HG03066 (cell line): ENCODE measurements at regions not wholly inside any gene's neighbourhood (a gene's known extent, or its start where the extent isn't known, plus 50 kb on each side); places are given as distances from the start of the nearest gene placed in this dataset.
"Not testable (repeated sequence)": the region's sequence is repeated elsewhere in the genome, so short reads cannot be mapped to it uniquely, and the experiment has no call there.

ENCODE experiments used
- ATAC-seq: cut with Tn5 transposase; IDR thresholded peaks from one replicate; pipeline ENCODE4 v1.9.1; 2021; ENCODE audit warnings: low read depth; ENCODE audit not compliant: unreplicated experiment

- ATAC-seq: no peak
These were observed 55.1 kb downstream of the CYCS start for GRCh38 chr7:25069900-25070443.

GRCh38 chr7:25068502-25069213, 56.4 kb downstream of the CYCS start:
- no peak for ATAC-seq

GRCh38 chr7:25067726-25068501, 57.1 kb downstream of the CYCS start:
- no peak for ATAC-seq

- no peak for ATAC-seq
These were observed 58.8 kb downstream of the CYCS start for GRCh38 chr7:25066253-25066652.

- no peak for ATAC-seq
These were observed 62.7 kb downstream of the CYCS start for GRCh38 chr7:25062380-25062779.

- ATAC-seq: no peak
These were observed 64.5 kb downstream of the CYCS start for GRCh38 chr7:25060487-25061055.

- no peak for ATAC-seq
These were observed 65.5 kb downstream of the CYCS start for GRCh38 chr7:25059576-25059975.

- ATAC-seq: no peak
These were observed 68.7 kb downstream of the CYCS start for GRCh38 chr7:25056368-25056767.

- ATAC-seq: no peak
These were observed 69.4 kb downstream of the CYCS start for GRCh38 chr7:25055520-25056220.

GRCh38 chr7:25054819-25055519, 70.1 kb downstream of the CYCS start:
- no peak for ATAC-seq

GRCh38 chr7:25050223-25050622, 70.2 kb upstream of the OSBPL3 start:
- no peak for ATAC-seq

GRCh38 chr7:25048444-25048834, 68.5 kb upstream of the OSBPL3 start:
- no peak for ATAC-seq

- not testable (repeated sequence) for ATAC-seq
These were observed 67.8 kb upstream of the OSBPL3 start for GRCh38 chr7:25047571-25048443.

GRCh38 chr7:25037325-25037724, 57.3 kb upstream of the OSBPL3 start:
- ATAC-seq: no peak

- ATAC-seq: no peak
These were observed 55.3 kb upstream of the OSBPL3 start for GRCh38 chr7:25035274-25035673.

GRCh38 chr7:25034136-25034535, 54.2 kb upstream of the OSBPL3 start:
- no peak for ATAC-seq

GRCh38 chr7:25032774-25033743, 53.1 kb upstream of the OSBPL3 start:
- ATAC-seq: no peak

GRCh38 chr7:25031432-25031831, 51.5 kb upstream of the OSBPL3 start:
- peak; percentile 35 for ATAC-seq
